GM12878 (cell line): ENCODE measurements at regions not wholly inside any gene's neighbourhood (a gene's known extent, or its start where the extent isn't known, plus 50 kb on each side); places are given as distances from the start of the nearest gene placed in this dataset.

Source experiments
- ATAC-seq: fragments of 200-7000 bp; cut with Tn5 transposase; 3 replicates; pipeline ENCODE4 v1.9.1; 2020; ENCODE audit warnings: mild to moderate bottlenecking, moderate library complexity
- BruUV-seq: library from RNA; stranded (reverse); fragments of 400-500 nt; replicated peaks from 2 replicates; lab custom pipeline; 2021; lab: Mats Ljungman, UMichigan
- CTCF ChIA-PET: fragments of 300-600 bp; sonication (Branson Sonifier 250); formaldehyde crosslinking; extraction: SDS; loops from one replicate; lab custom pipeline; 2021; ENCODE audit warnings: inconsistent platforms; lab: Yijun Ruan, JAX
- POLR2A ChIA-PET: fragments of 350-600 bp; formaldehyde crosslinking; extraction: SDS; loops from one replicate; lab custom pipeline; 2021; ENCODE audit warnings: inconsistent platforms; lab: Charles Lee
- RAD21 ChIA-PET: fragments of 300-600 bp; sonication (Branson Sonifier 250); formaldehyde crosslinking; loops from one replicate; lab custom pipeline; 2023; ENCODE audit warnings: antibody characterized with exemption; ENCODE audit not compliant: unreplicated experiment; lab: Charles Lee
- SMC1A ChIA-PET: fragments of 300-600 bp; sonication (Branson Sonifier 250); formaldehyde crosslinking; loops from one replicate; lab custom pipeline; 2023; ENCODE audit not compliant: unreplicated experiment, uncharacterized antibody; lab: Charles Lee
- DNase-seq: peaks from one replicate; pipeline ENCODE4 v3.0.0-alpha.2; 2011; ENCODE audit warnings: low read depth, low spot score
- FAIRE-seq: peaks from 3 replicates; lab custom pipeline; 2011; peaks lifted over from hg19 to GRCh38; lab: Jason Lieb, UNC
- H2AFZ ChIP-seq: 2 replicates; pipeline ENCODE4 v1.6.0; 2011; ENCODE audit warnings: low read depth, low read length, control low read depth; ENCODE audit not compliant: control insufficient read depth
- H3K27ac ChIP-seq: 2 replicates; pipeline ENCODE4 v1.5.1; 2011; ENCODE audit warnings: control low read depth; ENCODE audit not compliant: control insufficient read depth, insufficient read depth
- H3K27me3 ChIP-seq, 2 experiments: replicated peaks in 1 of 2; 2 replicates each; pipeline versions ENCODE4 v1.6.0 to v1.6.1; 2011; ENCODE audit warnings: low read length in 1 of 2; ENCODE audit not compliant: control insufficient read depth in 2 of 2, insufficient read depth in 2 of 2
- H3K36me3 ChIP-seq, 2 experiments: 2 replicates each; pipeline ENCODE4 v1.5.1; 2011; ENCODE audit warnings: low read length in 1 of 2; ENCODE audit not compliant: control insufficient read depth in 2 of 2, insufficient read depth in 2 of 2
- H3K4me1 ChIP-seq: 2 replicates; pipeline ENCODE4 v1.6.1; 2011; ENCODE audit warnings: mild to moderate bottlenecking, low read length, moderate library complexity, mixed read lengths; ENCODE audit not compliant: control insufficient read depth, insufficient read depth
- H3K4me2 ChIP-seq: 2 replicates; pipeline ENCODE4 v1.6.0; 2011; ENCODE audit warnings: control low read depth; ENCODE audit not compliant: control insufficient read depth, insufficient read depth
- H3K4me3 ChIP-seq: fragments of 200-600 bp; sonication (generic); 2 replicates; pipeline ENCODE4 v1.5.1; 2016
- H3K79me2 ChIP-seq: 2 replicates; pipeline ENCODE4 v1.6.0; 2011; ENCODE audit warnings: low read length; ENCODE audit not compliant: control insufficient read depth, insufficient read depth
- H3K9ac ChIP-seq: 2 replicates; pipeline ENCODE4 v1.8.0; 2011; ENCODE audit warnings: low read length, control low read depth, mixed read lengths; ENCODE audit not compliant: control insufficient read depth, insufficient read depth
- H3K9me3 ChIP-seq: replicated peaks from 3 replicates; pipeline ENCODE4 v1.5.1; 2011; ENCODE audit warnings: mild to moderate bottlenecking, low read length; ENCODE audit not compliant: control insufficient read depth, insufficient read depth
- H4K20me1 ChIP-seq: 2 replicates; pipeline ENCODE4 v1.6.0; 2011; ENCODE audit not compliant: control insufficient read depth, insufficient read depth
- EED ChIP-seq: sonication (generic); IDR thresholded peaks from 2 replicates; pipeline ENCODE4 v1.6.1; 2016; ENCODE audit warnings: antibody characterized with exemption, low read depth
- MTA3 ChIP-seq: IDR thresholded peaks from 2 replicates; pipeline ENCODE4 v1.6.1; 2012; ENCODE audit warnings: low read length, inconsistent platforms, borderline replicate concordance
- NFYA ChIP-seq: IDR thresholded peaks from 2 replicates; pipeline ENCODE4 v1.6.1; 2011; ENCODE audit warnings: low read depth, mild to moderate bottlenecking, low read length, improper control_type of control experiment, borderline replicate concordance
- NKRF ChIP-seq: fragments of 450-650 bp; conservative IDR thresholded peaks from 2 replicates; pipeline ENCODE4 v1.6.1; 2017; ENCODE audit warnings: mild to moderate bottlenecking, moderate library complexity
- RAD51 ChIP-seq: fragments of 450-650 bp; IDR thresholded peaks from 2 replicates; pipeline ENCODE4 v1.6.1; 2016; ENCODE audit warnings: moderate library complexity, mild to moderate bottlenecking, inconsistent platforms
- SPI1 ChIP-seq: IDR thresholded peaks from 2 replicates; pipeline ENCODE4 v1.6.1; 2011; ENCODE audit warnings: low read depth, mild to moderate bottlenecking, low read length, moderate library complexity, borderline replicate concordance; ENCODE audit not compliant: insufficient read depth
- SUZ12 ChIP-seq: fragments of 200-600 bp; sonication (generic); IDR thresholded peaks from one replicate; pipeline ENCODE4 v1.6.1; 2018; ENCODE audit warnings: antibody characterized with exemption, mild to moderate bottlenecking; ENCODE audit not compliant: unreplicated experiment
- WGBS: methylation state at CpG from one replicate; pipeline ENCODE4 v1.1.6; 2016; ENCODE audit warnings: low lambda C conversion rate; ENCODE audit not compliant: insufficient replicate concordance, insufficient coverage; ENCODE audit errors: missing lambda C conversion rate; 5-methylcytosine and 5-hydroxymethylcytosine counted together
- in situ Hi-C: fragments of 300-500 bp; cut with MboI; formaldehyde crosslinking; loops from 9 replicates; pipeline ENCODE4 v1.14.3; 2018; ENCODE audit warnings: mixed read lengths
- intact Hi-C: fragments of 100-400 bp; cut with micrococcal nuclease; formaldehyde crosslinking; loops from one replicate; pipeline ENCODE4 v1.14.2; 2022; ENCODE audit not compliant: unreplicated experiment
- TF ChIP-seq, protein P1 (sequence below): fragments of 450-650 bp; IDR thresholded peaks from 2 replicates; pipeline ENCODE4 v1.6.1; 2017; ENCODE audit warnings: antibody characterized with exemption, mild to moderate bottlenecking, moderate library complexity

DNA sequence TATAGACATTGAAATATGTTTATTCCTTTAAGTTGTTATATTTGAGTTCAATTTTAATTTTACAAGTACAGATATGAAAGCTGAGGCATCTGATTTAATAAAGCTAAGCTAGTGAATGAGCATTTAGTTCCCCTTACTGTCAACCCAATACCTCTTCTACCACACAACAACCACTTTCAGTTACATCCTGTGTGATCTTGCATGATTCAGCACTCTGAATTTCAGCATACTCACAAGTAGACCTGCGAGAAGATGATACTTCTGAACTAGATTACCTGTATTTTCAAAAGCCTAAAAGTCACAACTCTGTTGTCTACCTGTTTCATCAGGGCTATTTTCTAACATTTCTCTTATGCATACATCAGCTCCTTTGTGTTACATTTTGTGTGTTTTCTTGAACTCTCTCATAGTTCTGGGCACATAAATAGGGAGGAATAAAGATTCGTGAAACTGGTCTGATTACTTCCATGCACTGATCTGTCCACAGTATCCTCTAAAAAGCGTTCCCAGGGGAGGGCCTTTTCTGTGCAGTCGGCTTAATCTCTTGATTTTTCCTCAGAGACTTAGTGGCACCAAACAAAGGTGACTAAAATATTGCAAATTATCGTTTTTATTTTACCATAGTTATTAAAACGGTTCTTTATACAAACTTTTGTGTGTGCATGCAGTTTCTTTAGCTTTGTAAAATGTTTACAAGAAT lies 2025.5 kb upstream of the NUDT12 start:
- no peaks in the 10 kb centered on the region for H3K27me3 ChIP-seq
- in situ Hi-C loops, result no loop called here
- ATAC-seq, result peak; percentile 73
- no peak for FAIRE-seq
- H3K9me3 ChIP-seq, result no peaks in the 10 kb centered on the region
- intact Hi-C loops, result no loop called here
- no peaks in the 10 kb centered on the region for H3K4me1 ChIP-seq
- TF ChIP-seq SPI1 (no peak), EED (no peak), SUZ12 (no peak), NFYA (no peak), MTA3 (no peak), NKRF (no peak), RAD51 (no peak)
- TF ChIP-seq, protein P1, sequence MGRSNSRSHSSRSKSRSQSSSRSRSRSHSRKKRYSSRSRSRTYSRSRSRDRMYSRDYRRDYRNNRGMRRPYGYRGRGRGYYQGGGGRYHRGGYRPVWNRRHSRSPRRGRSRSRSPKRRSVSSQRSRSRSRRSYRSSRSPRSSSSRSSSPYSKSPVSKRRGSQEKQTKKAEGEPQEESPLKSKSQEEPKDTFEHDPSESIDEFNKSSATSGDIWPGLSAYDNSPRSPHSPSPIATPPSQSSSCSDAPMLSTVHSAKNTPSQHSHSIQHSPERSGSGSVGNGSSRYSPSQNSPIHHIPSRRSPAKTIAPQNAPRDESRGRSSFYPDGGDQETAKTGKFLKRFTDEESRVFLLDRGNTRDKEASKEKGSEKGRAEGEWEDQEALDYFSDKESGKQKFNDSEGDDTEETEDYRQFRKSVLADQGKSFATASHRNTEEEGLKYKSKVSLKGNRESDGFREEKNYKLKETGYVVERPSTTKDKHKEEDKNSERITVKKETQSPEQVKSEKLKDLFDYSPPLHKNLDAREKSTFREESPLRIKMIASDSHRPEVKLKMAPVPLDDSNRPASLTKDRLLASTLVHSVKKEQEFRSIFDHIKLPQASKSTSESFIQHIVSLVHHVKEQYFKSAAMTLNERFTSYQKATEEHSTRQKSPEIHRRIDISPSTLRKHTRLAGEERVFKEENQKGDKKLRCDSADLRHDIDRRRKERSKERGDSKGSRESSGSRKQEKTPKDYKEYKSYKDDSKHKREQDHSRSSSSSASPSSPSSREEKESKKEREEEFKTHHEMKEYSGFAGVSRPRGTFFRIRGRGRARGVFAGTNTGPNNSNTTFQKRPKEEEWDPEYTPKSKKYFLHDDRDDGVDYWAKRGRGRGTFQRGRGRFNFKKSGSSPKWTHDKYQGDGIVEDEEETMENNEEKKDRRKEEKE, result no peak
- H3K4me2 ChIP-seq, result no peak overlapping the region
- H3K9ac ChIP-seq, result no peak overlapping the region
- no peak for DNase-seq
- no peaks in the 10 kb centered on the region for H3K79me2 ChIP-seq
- H3K36me3 ChIP-seq, result no peaks in the 10 kb centered on the region
- H4K20me1 ChIP-seq, result no peaks in the 10 kb centered on the region
- no peak overlapping the region for H3K4me3 ChIP-seq
- RAD21 ChIA-PET, result no interaction called here
- H3K27ac ChIP-seq, result no peak overlapping the region
- no TSS peak for BruUV-seq
- SMC1A ChIA-PET, result interaction anchor here (0.5 kb wide), 1 partner anchor 29 kb away, joined by 3 read pairs; no protein-coding TSS in a partner anchor
- H2AFZ ChIP-seq, result no peak overlapping the region
- POLR2A ChIA-PET, result no interaction called here
- CTCF ChIA-PET, result no interaction called here
- WGBS, result under 1% methylated on average over 6 of the region's 6 CpGs
